ENCODE measurements at regions not wholly inside any gene's neighbourhood (a gene's known extent, or its start where the extent isn't known, plus 50 kb on each side); places are given as distances from the start of the nearest gene placed in this dataset.

DNA sequence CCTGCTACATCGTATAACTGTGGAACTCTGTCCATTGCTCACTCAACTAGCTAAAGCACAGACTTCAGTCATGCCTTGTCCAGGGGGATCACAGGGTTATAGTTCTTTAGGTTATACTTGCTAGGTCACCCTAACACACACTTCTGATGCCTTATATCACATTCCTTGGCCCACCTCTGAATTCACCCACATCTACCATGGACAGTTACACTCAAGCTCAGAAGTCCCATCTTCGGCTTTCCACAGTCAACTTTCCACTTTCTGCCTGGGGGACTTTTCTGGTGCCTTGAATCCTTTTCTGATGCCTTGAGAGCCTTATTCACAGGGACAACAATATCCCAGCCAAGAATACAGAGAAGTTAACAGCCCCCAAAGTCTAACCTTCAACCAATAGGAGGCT, 129.2 kb upstream of the MAOA start:
- no peak overlapping the region for H3K9ac ChIP-seq (ENCODE audit: low read depth, low read length)
- no peak overlapping the region for H3K27ac ChIP-seq (ENCODE audit: low read length)
- H3K9me3 ChIP-seq (ENCODE audit: insufficient read depth, low read depth, low read length) = no peaks in the 10 kb centered on the region
- H3K27me3 ChIP-seq (ENCODE audit: insufficient read depth, low read length) = no peaks in the 10 kb centered on the region
- H3K4me3 ChIP-seq (ENCODE audit: low read length) = no peak overlapping the region
- H3K4me1 ChIP-seq (ENCODE audit: insufficient read depth, low read length) = no peaks in the 10 kb centered on the region
- no peaks in the 10 kb centered on the region for H3K36me3 ChIP-seq (ENCODE audit: insufficient read depth, low read depth, low read length)

DNA sequence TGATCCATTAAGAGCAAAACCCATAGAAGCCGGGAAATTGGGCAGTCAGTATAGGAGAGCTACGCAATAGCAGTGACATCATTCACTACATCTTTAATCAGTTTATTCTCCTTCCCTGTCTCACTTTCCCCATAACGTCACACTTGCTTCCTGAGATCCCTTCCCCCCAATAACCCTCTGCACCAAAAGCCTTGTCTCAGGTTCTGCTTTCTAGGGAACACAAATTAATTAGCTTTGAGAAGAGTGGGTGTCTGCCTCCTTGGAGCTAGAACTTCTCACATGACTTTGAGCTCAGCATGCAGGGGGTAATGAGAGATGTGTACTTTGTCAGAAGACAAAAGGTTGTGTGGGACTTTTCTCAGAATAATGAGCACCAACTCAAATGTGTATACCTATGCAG, 128.3 kb upstream of the MAOA start:
- no peak overlapping the region for H3K4me3 ChIP-seq (ENCODE audit: low read length)
- H3K36me3 ChIP-seq (ENCODE audit: insufficient read depth, low read depth, low read length) = no peaks in the 10 kb centered on the region
- no peak overlapping the region for H3K27ac ChIP-seq (ENCODE audit: low read length)
- H3K9ac ChIP-seq (ENCODE audit: low read depth, low read length) = no peak overlapping the region
- no peaks in the 10 kb centered on the region for H3K27me3 ChIP-seq (ENCODE audit: insufficient read depth, low read length)
- no peaks in the 10 kb centered on the region for H3K4me1 ChIP-seq (ENCODE audit: insufficient read depth, low read length)
- no peaks in the 10 kb centered on the region for H3K9me3 ChIP-seq (ENCODE audit: insufficient read depth, low read depth, low read length)

DNA sequence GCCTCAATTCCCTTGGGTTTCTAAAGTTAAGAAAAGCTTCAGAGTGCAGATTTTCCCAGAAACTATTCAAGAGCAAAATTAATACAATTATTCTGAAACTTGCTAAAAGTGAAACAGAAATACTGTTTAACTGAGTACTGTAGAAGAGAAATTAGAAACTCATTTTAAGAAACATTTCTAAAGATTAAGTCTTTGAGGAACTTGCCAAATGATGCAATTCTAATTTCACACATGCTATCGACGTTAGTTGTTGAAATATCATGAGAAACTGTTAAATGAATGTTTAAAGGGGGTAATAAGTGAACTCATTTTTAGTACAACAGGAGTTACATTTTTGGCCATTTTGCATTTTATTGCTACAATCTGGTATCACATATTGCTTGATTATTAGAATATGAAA, 125.3 kb upstream of the MAOA start:
- no peak overlapping the region for H3K4me3 ChIP-seq (ENCODE audit: low read length)
- H3K27ac ChIP-seq (ENCODE audit: low read length) = no peak overlapping the region
- no peaks in the 10 kb centered on the region for H3K27me3 ChIP-seq (ENCODE audit: insufficient read depth, low read length)
- no peak overlapping the region for H3K9ac ChIP-seq (ENCODE audit: low read depth, low read length)
- no peaks in the 10 kb centered on the region for H3K9me3 ChIP-seq (ENCODE audit: insufficient read depth, low read depth, low read length)
- H3K36me3 ChIP-seq (ENCODE audit: insufficient read depth, low read depth, low read length) = no peaks in the 10 kb centered on the region
- no peaks in the 10 kb centered on the region for H3K4me1 ChIP-seq (ENCODE audit: insufficient read depth, low read length)

DNA sequence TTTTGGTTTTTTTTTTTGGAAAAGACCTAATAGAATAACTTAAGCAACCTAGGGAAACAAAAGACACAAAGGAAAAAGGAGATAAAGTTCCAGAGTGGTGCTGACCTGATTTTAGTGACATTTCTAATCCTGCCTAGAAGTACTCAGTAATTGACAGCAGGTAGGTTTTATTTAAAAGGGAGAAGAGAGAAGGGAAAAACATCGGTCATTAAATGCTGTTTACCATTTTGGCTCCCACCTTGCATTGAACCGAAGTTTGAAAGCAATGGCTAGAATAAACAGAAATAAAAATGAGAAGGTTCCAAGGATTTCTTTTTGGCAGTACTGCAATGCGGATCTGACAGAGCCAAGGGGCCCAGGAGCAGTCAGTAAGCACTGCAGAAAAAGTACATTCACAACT, 115.8 kb upstream of the MAOA start:
- no peaks in the 10 kb centered on the region for H3K27me3 ChIP-seq (ENCODE audit: insufficient read depth, low read length)
- H3K4me1 ChIP-seq (ENCODE audit: insufficient read depth, low read length) = peaks cover 6% of the 10 kb centered on the region; the same call in 1 of the 2 replicates
- no peaks in the 10 kb centered on the region for H3K36me3 ChIP-seq (ENCODE audit: insufficient read depth, low read depth, low read length)
- H3K27ac ChIP-seq (ENCODE audit: low read length) = no peak overlapping the region
- H3K9ac ChIP-seq (ENCODE audit: low read depth, low read length) = no peak overlapping the region
- H3K4me3 ChIP-seq (ENCODE audit: low read length) = no peak overlapping the region
- no peaks in the 10 kb centered on the region for H3K9me3 ChIP-seq (ENCODE audit: insufficient read depth, low read depth, low read length)

DNA sequence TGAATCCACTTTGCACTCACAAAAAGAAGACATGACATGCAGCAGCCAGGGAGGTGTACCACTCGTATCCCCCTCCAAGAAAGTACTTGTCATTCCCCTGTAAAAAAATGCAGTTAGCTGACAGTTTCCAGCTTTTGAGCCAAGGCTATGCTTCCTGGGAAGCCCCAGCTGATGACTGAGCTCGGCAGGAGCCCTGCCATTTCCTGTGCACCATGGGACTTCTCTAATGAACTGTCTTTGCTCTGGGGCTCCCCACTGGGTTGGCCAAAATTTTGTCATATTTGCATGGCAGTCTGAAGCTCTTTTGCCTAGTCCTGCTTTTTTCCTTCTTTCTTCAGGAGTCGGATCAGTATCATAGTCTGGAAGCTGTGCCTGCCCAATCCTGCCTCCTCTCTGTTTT, 104.5 kb upstream of the MAOA start:
- Histone ChIP-seq H3K4me1 (ENCODE audit: insufficient read depth, low read length) (no peaks in the 10 kb centered on the region; the same call in none of the 2 replicates), H3K27ac (ENCODE audit: low read length) (no peak overlapping the region), H3K27me3 (ENCODE audit: insufficient read depth, low read length) (no peaks in the 10 kb centered on the region), H3K9ac (ENCODE audit: low read depth, low read length) (no peak overlapping the region), H3K36me3 (ENCODE audit: insufficient read depth, low read depth, low read length) (no peaks in the 10 kb centered on the region), H3K4me3 (ENCODE audit: low read length) (no peak overlapping the region), H3K9me3 (ENCODE audit: insufficient read depth, low read depth, low read length) (no peaks in the 10 kb centered on the region)

DNA sequence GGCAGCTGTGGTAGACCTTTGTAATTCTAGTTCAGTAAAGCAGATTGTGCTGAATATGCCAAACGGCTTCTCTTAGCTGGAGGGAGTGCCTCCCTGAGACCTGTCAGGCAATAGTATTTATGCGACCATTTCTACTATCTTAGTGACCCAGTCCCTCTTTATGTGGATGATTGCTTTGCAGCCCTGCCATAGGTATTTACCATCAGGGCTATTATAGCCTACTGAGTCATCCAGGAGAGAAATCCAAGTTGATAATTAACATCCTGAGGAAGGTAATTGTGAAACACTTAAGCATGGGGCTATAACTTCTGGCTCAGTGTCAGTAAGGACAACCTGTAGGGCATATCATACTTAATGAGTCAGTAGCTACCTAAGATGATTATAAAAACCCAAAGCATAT, 103.9 kb upstream of the MAOA start:
- H3K9me3 ChIP-seq (ENCODE audit: insufficient read depth, low read depth, low read length) = no peaks in the 10 kb centered on the region
- no peak overlapping the region for H3K4me3 ChIP-seq (ENCODE audit: low read length)
- no peaks in the 10 kb centered on the region for H3K27me3 ChIP-seq (ENCODE audit: insufficient read depth, low read length)
- no peaks in the 10 kb centered on the region; the same call in none of the 2 replicates for H3K4me1 ChIP-seq (ENCODE audit: insufficient read depth, low read length)
- no peak overlapping the region for H3K27ac ChIP-seq (ENCODE audit: low read length)
- H3K9ac ChIP-seq (ENCODE audit: low read depth, low read length) = no peak overlapping the region
- H3K36me3 ChIP-seq (ENCODE audit: insufficient read depth, low read depth, low read length) = no peaks in the 10 kb centered on the region

DNA sequence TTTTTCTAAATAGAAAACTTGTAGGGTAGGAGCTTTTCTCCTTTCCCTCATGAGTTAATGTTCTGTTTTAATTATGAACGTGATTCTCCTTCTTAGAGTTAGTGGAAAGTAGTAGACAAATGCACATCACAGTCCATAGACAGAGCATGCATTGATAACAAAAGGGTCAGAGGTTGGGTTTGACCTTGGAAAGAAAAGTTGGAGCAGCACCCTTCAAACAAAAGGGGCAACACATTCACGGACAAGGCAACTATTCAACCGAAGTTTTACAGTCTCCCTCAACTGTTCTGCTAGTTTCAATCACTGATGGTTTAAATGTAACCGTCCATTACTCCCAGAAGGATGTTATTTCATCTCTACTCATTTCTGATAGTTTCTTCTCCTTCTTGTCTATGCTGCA, 103.4 kb upstream of the MAOA start:
- no peaks in the 10 kb centered on the region; the same call in none of the 2 replicates for H3K4me1 ChIP-seq (ENCODE audit: insufficient read depth, low read length)
- no peak overlapping the region for H3K27ac ChIP-seq (ENCODE audit: low read length)
- no peaks in the 10 kb centered on the region for H3K36me3 ChIP-seq (ENCODE audit: insufficient read depth, low read depth, low read length)
- H3K9me3 ChIP-seq (ENCODE audit: insufficient read depth, low read depth, low read length) = no peaks in the 10 kb centered on the region
- no peaks in the 10 kb centered on the region for H3K27me3 ChIP-seq (ENCODE audit: insufficient read depth, low read length)
- no peak overlapping the region for H3K4me3 ChIP-seq (ENCODE audit: low read length)
- H3K9ac ChIP-seq (ENCODE audit: low read depth, low read length) = no peak overlapping the region

DNA sequence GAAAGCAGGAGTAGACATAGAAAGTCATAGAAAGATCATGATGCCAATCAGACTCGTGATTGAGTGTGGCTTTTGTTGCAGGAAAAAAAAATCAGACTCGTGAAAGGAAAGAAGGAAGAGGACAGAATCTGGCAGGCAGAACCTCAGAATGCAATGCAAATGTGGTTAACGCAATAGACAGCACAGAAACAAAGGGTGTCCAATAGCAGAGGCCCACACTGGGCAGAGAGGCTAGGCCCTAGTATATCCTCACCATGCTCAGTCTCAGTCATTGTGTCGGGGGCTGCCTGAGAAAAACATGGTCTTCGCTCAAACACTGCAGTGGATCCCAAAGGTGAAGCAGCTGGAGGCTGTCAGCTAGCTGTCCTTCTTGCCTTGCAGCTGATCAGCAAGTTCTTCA, 102.8 kb upstream of the MAOA start:
- Histone ChIP-seq H3K27ac (ENCODE audit: low read length) (no peak overlapping the region), H3K9me3 (ENCODE audit: insufficient read depth, low read depth, low read length) (no peaks in the 10 kb centered on the region), H3K4me3 (ENCODE audit: low read length) (no peak overlapping the region), H3K4me1 (ENCODE audit: insufficient read depth, low read length) (no peaks in the 10 kb centered on the region; the same call in none of the 2 replicates), H3K27me3 (ENCODE audit: insufficient read depth, low read length) (no peaks in the 10 kb centered on the region), H3K9ac (ENCODE audit: low read depth, low read length) (no peak overlapping the region), H3K36me3 (ENCODE audit: insufficient read depth, low read depth, low read length) (no peaks in the 10 kb centered on the region)

DNA sequence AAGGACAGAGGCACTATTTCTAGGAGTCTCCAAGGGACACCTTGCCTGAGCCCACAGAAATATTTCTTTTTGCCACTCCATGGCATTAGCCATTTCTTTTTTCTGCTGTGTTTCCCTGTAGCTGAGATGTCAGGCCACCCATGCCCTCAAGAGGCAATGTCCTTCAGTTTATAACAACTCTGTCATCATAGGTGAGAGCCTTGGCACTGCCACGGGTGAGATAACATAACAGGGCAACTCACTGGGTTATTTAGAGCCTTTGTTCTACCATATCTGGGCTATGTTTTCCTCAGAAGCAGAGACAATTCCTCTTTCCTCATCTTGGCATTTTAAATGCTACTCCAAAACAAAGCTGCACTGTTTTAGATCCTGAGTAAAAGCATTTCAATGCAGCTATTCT, 99.9 kb upstream of the MAOA start:
- no peak overlapping the region for H3K9ac ChIP-seq (ENCODE audit: low read depth, low read length)
- no peak overlapping the region for H3K4me3 ChIP-seq (ENCODE audit: low read length)
- no peaks in the 10 kb centered on the region; the same call in none of the 2 replicates for H3K4me1 ChIP-seq (ENCODE audit: insufficient read depth, low read length)
- H3K27ac ChIP-seq (ENCODE audit: low read length) = no peak overlapping the region
- no peaks in the 10 kb centered on the region for H3K36me3 ChIP-seq (ENCODE audit: insufficient read depth, low read depth, low read length)
- H3K9me3 ChIP-seq (ENCODE audit: insufficient read depth, low read depth, low read length) = no peaks in the 10 kb centered on the region
- H3K27me3 ChIP-seq (ENCODE audit: insufficient read depth, low read length) = no peaks in the 10 kb centered on the region

DNA sequence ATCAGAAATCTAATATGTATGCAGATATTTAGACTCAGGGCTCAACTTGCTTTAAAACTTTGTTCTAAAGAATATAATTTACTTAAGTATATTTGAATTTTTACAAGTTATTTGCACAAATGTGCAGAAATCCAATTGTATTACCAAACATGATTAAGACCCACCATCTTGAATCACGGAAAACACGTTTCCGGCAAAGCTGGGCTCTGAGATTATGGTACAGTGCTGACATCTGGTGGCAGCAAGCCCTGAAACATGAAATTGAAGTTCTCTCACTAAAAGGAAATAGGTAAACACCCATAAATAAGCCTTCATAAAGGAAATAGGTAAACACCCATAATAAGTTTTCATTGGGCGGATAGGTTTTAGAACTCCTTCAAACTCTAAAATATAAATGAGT, 98.3 kb upstream of the MAOA start:
- no peaks in the 10 kb centered on the region for H3K9me3 ChIP-seq (ENCODE audit: insufficient read depth, low read depth, low read length)
- H3K27me3 ChIP-seq (ENCODE audit: insufficient read depth, low read length) = no peaks in the 10 kb centered on the region
- no peak overlapping the region for H3K4me3 ChIP-seq (ENCODE audit: low read length)
- H3K36me3 ChIP-seq (ENCODE audit: insufficient read depth, low read depth, low read length) = no peaks in the 10 kb centered on the region
- H3K27ac ChIP-seq (ENCODE audit: low read length) = no peak overlapping the region
- H3K4me1 ChIP-seq (ENCODE audit: insufficient read depth, low read length) = no peaks in the 10 kb centered on the region; the same call in none of the 2 replicates
- no peak overlapping the region for H3K9ac ChIP-seq (ENCODE audit: low read depth, low read length)

DNA sequence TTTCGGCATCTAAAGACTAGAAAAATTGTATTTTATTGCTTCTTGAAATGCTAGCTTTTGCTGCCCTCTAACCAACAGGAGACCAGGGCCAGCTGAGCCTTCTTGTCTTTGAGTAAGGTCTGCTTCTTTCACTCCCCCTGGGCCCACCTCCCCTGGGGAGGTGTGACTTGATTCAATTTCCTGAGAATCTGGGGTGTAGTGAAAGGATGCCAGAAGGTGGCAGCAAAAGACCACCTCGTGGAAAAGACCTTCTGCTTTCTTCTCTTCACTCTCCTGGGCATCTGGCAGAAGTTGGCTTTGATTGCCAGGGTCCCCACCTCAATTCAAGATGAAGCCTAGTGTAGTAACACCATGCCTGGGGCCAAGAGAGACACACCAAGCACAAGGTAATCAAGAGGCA, 96.5 kb upstream of the MAOA start:
- H3K4me1 ChIP-seq (ENCODE audit: insufficient read depth, low read length) = no peaks in the 10 kb centered on the region; the same call in none of the 2 replicates
- no peaks in the 10 kb centered on the region for H3K36me3 ChIP-seq (ENCODE audit: insufficient read depth, low read depth, low read length)
- H3K27me3 ChIP-seq (ENCODE audit: insufficient read depth, low read length) = no peaks in the 10 kb centered on the region
- H3K27ac ChIP-seq (ENCODE audit: low read length) = no peak overlapping the region
- no peaks in the 10 kb centered on the region for H3K9me3 ChIP-seq (ENCODE audit: insufficient read depth, low read depth, low read length)
- no peak overlapping the region for H3K4me3 ChIP-seq (ENCODE audit: low read length)
- H3K9ac ChIP-seq (ENCODE audit: low read depth, low read length) = no peak overlapping the region

DNA sequence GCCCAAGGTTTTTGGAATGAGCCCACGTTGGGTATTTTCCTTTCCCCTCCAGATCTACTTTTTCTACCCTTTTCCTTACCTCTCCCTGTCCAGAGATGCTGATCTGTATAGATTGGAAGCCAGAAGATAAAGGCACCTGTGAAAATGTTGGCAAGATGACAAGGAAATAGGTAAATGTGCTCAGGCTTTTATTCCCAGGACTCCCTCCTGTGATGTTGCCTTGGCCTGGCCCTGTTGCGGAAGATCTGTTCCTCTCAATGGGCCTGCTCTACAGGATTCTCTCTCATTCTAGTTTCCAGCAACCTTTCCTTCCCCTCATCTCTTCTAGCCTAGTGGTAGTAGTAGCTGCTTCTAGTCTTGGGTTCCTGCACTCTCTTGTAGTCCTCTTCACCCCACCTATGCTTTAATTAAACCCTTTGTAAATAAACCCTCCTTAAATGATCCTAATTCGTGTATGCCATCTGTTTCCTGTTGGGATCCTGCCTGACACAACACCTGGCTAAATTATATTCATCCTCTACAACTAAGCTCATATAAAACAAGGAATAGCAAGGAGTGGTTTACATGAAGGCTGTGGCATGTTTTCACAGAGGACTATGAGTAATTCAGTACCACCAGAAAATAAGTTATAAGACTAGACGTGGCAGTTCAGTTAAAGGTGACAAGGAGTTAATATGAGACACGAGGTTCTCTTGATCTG, 95.7 kb upstream of the MAOA start:
- H3K36me3 ChIP-seq (ENCODE audit: insufficient read depth, low read depth, low read length) = no peaks in the 10 kb centered on the region
- H3K4me3 ChIP-seq (ENCODE audit: low read length) = no peak overlapping the region
- H3K27me3 ChIP-seq (ENCODE audit: insufficient read depth, low read length) = no peaks in the 10 kb centered on the region
- H3K9me3 ChIP-seq (ENCODE audit: insufficient read depth, low read depth, low read length) = no peaks in the 10 kb centered on the region
- H3K9ac ChIP-seq (ENCODE audit: low read depth, low read length) = no peak overlapping the region
- H3K27ac ChIP-seq (ENCODE audit: low read length) = no peak overlapping the region
- no peaks in the 10 kb centered on the region; the same call in none of the 2 replicates for H3K4me1 ChIP-seq (ENCODE audit: insufficient read depth, low read length)
